Suprapubic skin (tissue), 4 donors: ENCODE measurements at regions not wholly inside any gene's neighbourhood (a gene's known extent, or its start where the extent isn't known, plus 50 kb on each side); places are given as distances from the start of the nearest gene placed in this dataset.

Experiments
- CTCF ChIP-seq, 2 donors: fragments of 200-600 bp in 1 of 2; fragments of 450-650 bp in 1 of 2; sonication (generic) in 1 of 2; IDR thresholded peaks; one replicate each; pipeline ENCODE4 v1.5.1; 2016 to 2019; ENCODE audit warnings: antibody characterized with exemption in 2 of 2, mild to moderate bottlenecking in 1 of 2, moderate library complexity in 1 of 2
- EP300 ChIP-seq: sonication (generic); formaldehyde crosslinking; IDR thresholded peaks from one replicate; pipeline ENCODE4 v1.6.1; 2017; ENCODE audit warnings: antibody characterized with exemption
- POLR2A ChIP-seq, 2 donors: fragments of 450-650 bp; IDR thresholded peaks; one replicate each; pipeline ENCODE4 v1.6.1; 2017; ENCODE audit warnings: antibody characterized with exemption in 2 of 2, mild to moderate bottlenecking in 2 of 2, moderate library complexity in 2 of 2
- POLR2AphosphoS5 ChIP-seq, 3 donors: sonication (generic); formaldehyde crosslinking; IDR thresholded peaks; one replicate each; pipeline ENCODE4 v1.6.1; 2017; ENCODE audit warnings: antibody characterized with exemption in 3 of 3

- no peak for TF ChIP-seq CTCF (IDR thresholded peaks at IDR 0.05)
- no peak for TF ChIP-seq POLR2A (IDR thresholded peaks at IDR 0.05)
- TF ChIP-seq EP300, result no peak
- TF ChIP-seq POLR2AphosphoS5 (IDR thresholded peaks at IDR 0.05), result no peak
Measured at GRCh38 chr9:119803679-119804078, 434.4 kb upstream of the BRINP1 start.
